ENCODE measurements at regions not wholly inside any gene's neighbourhood (a gene's known extent, or its start where the extent isn't known, plus 50 kb on each side); places are given as distances from the start of the nearest gene placed in this dataset.

DNA sequence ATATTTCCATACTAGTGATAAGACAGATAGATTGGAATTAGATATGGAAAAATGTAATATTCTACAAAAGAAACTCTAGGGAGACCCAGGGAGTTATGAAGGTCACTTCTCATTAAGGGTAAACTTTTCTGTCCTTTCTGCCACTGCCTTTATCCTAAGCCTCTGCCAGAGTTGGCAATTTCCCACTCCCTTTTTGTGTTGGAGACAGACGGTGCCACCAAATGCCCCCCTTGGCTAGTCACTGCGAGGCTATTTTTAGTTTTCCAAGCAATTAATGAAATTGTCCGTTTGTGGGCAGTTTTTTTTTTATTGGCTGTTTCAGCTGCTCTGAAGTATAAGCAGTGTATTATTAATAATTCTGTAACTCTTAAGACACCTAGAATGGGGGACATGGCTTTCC, 67.6 kb upstream of the TENM4 start:
- Histone ChIP-seq H3K4me3 (ENCODE audit: low read length) (no peak overlapping the region), H3K36me3 (ENCODE audit: low read depth, low read length) (no peaks in the 10 kb centered on the region), H3F3A (ENCODE audit: low read length, unreplicated experiment) (no peaks in the 10 kb centered on the region), H3K9ac (ENCODE audit: low read length) (no peak overlapping the region), H3K4me1 (ENCODE audit: insufficient read depth, low read length) (no peaks in the 10 kb centered on the region), H3K9me2 (replicated peaks; ENCODE audit: low read length) (no peaks in the 10 kb centered on the region), H3K9me3 (ENCODE audit: low read length) (no peaks in the 10 kb centered on the region), H3K4me2 (ENCODE audit: low read length) (no peak overlapping the region), H3K27ac (ENCODE audit: low read length) (no peak overlapping the region), H2AFZ (ENCODE audit: low read length) (no peak overlapping the region), H3K27me3 (ENCODE audit: low read length) (peaks cover 42% of the 10 kb centered on the region), H4K20me1 (ENCODE audit: low read length) (no peaks in the 10 kb centered on the region), H3K79me2 (ENCODE audit: low read length) (no peaks in the 10 kb centered on the region)
- intact Hi-C loops (cut with micrococcal nuclease), result no loop called here
- POLR2A ChIA-PET (ENCODE audit: unreplicated experiment), result no interaction called here
- DNase-seq (no peak), ATAC-seq (no peak)
- TF ChIP-seq EZH2 (IDR thresholded peaks at IDR 0.05; ENCODE audit: low read length, unreplicated experiment) (no peak), EZH2phosphoT487 (IDR thresholded peaks at IDR 0.05; ENCODE audit: borderline replicate concordance, low read length) (no peak)
- TF ChIP-seq, protein P1, sequence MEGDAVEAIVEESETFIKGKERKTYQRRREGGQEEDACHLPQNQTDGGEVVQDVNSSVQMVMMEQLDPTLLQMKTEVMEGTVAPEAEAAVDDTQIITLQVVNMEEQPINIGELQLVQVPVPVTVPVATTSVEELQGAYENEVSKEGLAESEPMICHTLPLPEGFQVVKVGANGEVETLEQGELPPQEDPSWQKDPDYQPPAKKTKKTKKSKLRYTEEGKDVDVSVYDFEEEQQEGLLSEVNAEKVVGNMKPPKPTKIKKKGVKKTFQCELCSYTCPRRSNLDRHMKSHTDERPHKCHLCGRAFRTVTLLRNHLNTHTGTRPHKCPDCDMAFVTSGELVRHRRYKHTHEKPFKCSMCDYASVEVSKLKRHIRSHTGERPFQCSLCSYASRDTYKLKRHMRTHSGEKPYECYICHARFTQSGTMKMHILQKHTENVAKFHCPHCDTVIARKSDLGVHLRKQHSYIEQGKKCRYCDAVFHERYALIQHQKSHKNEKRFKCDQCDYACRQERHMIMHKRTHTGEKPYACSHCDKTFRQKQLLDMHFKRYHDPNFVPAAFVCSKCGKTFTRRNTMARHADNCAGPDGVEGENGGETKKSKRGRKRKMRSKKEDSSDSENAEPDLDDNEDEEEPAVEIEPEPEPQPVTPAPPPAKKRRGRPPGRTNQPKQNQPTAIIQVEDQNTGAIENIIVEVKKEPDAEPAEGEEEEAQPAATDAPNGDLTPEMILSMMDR (conservative IDR thresholded peaks at IDR 0.05; ENCODE audit: low read depth, low read length), result no peak
- BruUV-seq (replicated peaks), result no TSS peak
- CTCF ChIA-PET, result no interaction called here

GRCh38 chr11:79507706-79508105, 66.9 kb upstream of the TENM4 start:
- ATAC-seq (no peak), DNase-seq (no peak)
- Histone ChIP-seq H3K36me3 (ENCODE audit: low read depth, low read length) (no peaks in the 10 kb centered on the region), H3K4me1 (ENCODE audit: insufficient read depth, low read length) (no peaks in the 10 kb centered on the region), H3K9ac (ENCODE audit: low read length) (no peak overlapping the region), H3K27ac (ENCODE audit: low read length) (no peak overlapping the region), H3K4me3 (ENCODE audit: low read length) (no peak overlapping the region), H3K9me3 (ENCODE audit: low read length) (no peaks in the 10 kb centered on the region), H3K9me2 (replicated peaks; ENCODE audit: low read length) (no peaks in the 10 kb centered on the region), H3F3A (ENCODE audit: low read length, unreplicated experiment) (no peaks in the 10 kb centered on the region), H3K27me3 (ENCODE audit: low read length) (peaks cover 47% of the 10 kb centered on the region), H3K79me2 (ENCODE audit: low read length) (no peaks in the 10 kb centered on the region), H3K4me2 (ENCODE audit: low read length) (no peak overlapping the region), H4K20me1 (ENCODE audit: low read length) (no peaks in the 10 kb centered on the region), H2AFZ (ENCODE audit: low read length) (no peak overlapping the region)
- BruUV-seq (replicated peaks), result no TSS peak
- ChIA-PET POLR2A (ENCODE audit: unreplicated experiment) (no interaction called here), CTCF (no interaction called here)
- TF ChIP-seq EZH2phosphoT487 (IDR thresholded peaks at IDR 0.05; ENCODE audit: borderline replicate concordance, low read length), result no peak
- TF ChIP-seq, protein P1 (conservative IDR thresholded peaks at IDR 0.05; ENCODE audit: low read depth, low read length), result no peak
- TF ChIP-seq EZH2 (IDR thresholded peaks at IDR 0.05; ENCODE audit: low read length, unreplicated experiment), result no peak
- intact Hi-C loops (cut with micrococcal nuclease), result no loop called here

DNA sequence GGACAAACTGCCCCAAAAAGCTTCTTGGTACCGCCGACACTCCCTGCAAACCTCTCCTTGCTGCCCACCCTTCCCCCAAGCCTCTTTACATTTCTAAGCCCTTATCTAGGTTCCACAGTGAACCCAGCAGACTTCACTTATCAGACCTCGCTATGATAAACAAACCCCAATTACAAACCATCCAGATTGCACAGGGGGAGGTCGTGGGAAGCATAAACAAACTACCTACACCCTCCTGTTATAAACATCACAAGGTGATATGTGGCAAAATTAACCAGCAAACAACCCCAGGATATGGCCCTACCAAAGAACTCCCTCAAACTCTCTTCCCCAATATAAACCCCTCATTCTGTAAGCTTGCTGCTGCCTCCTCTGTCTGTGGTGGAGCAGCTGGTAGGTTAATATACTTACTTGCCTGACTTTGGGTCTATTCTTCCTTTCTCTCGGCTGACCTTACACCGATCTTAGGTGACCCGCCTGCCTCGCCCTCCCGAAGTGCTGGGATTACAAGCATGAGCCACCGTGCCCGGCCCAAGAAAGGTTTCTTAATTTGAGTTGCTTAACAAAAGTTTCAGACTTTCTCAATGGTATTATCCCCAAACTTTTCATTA, 66.0 kb upstream of the TENM4 start:
- intact Hi-C loops (cut with micrococcal nuclease), result no loop called here
- Histone ChIP-seq H4K20me1 (ENCODE audit: low read length) (no peaks in the 10 kb centered on the region), H3F3A (ENCODE audit: low read length, unreplicated experiment) (no peaks in the 10 kb centered on the region), H3K9me3 (ENCODE audit: low read length) (no peaks in the 10 kb centered on the region), H3K79me2 (ENCODE audit: low read length) (no peaks in the 10 kb centered on the region), H3K4me1 (ENCODE audit: insufficient read depth, low read length) (no peaks in the 10 kb centered on the region), H2AFZ (ENCODE audit: low read length) (no peak overlapping the region), H3K4me2 (ENCODE audit: low read length) (no peak overlapping the region), H3K36me3 (ENCODE audit: low read depth, low read length) (no peaks in the 10 kb centered on the region), H3K27me3 (ENCODE audit: low read length) (peaks cover 51% of the 10 kb centered on the region), H3K27ac (ENCODE audit: low read length) (no peak overlapping the region), H3K9me2 (replicated peaks; ENCODE audit: low read length) (no peaks in the 10 kb centered on the region), H3K9ac (ENCODE audit: low read length) (no peak overlapping the region), H3K4me3 (ENCODE audit: low read length) (no peak overlapping the region)
- ChIA-PET POLR2A (ENCODE audit: unreplicated experiment) (no interaction called here), CTCF (no interaction called here)
- ATAC-seq (no peak), DNase-seq (no peak)
- no TSS peak for BruUV-seq (replicated peaks)
- no peak for TF ChIP-seq EZH2phosphoT487 (IDR thresholded peaks at IDR 0.05; ENCODE audit: borderline replicate concordance, low read length)
- TF ChIP-seq, protein P1 (conservative IDR thresholded peaks at IDR 0.05; ENCODE audit: low read depth, low read length), result no peak
- no peak for TF ChIP-seq EZH2 (IDR thresholded peaks at IDR 0.05; ENCODE audit: low read length, unreplicated experiment)

Measured in PC-3 (cell line).